H1 (cell line): ENCODE measurements at regions not wholly inside any gene's neighbourhood (a gene's known extent, or its start where the extent isn't known, plus 50 kb on each side); places are given as distances from the start of the nearest gene placed in this dataset.

Experiments
- CTCF ChIA-PET: fragments of 300-600 bp; sonication (Branson Sonifier 250); formaldehyde crosslinking; loops from one replicate; lab custom pipeline; 2021; ENCODE audit not compliant: partially characterized antibody; lab: Charles Lee
- POLR2A ChIA-PET: fragments of 300-600 bp; sonication (Branson Sonifier 250); formaldehyde crosslinking; loops from one replicate; lab custom pipeline; 2021; ENCODE audit warnings: inconsistent platforms; ENCODE audit not compliant: partially characterized antibody; lab: Charles Lee
- DNase-seq, 2 experiments: peaks; one replicate each; pipeline versions ENCODE4 v3.0.0 to v3.0.0-alpha.2; 2010 to 2022; ENCODE audit warnings: low spot score in 2 of 2, low read depth in 1 of 2, mixed read lengths in 1 of 2
- FAIRE-seq: peaks from 2 replicates; lab custom pipeline; 2011; peaks lifted over from hg19 to GRCh38; lab: Jason Lieb, UNC
- H2AFZ ChIP-seq: 2 replicates; pipeline ENCODE4 v1.8.1; 2012; ENCODE audit warnings: low read length, inconsistent platforms
- H2AK5ac ChIP-seq: 2 replicates; pipeline ENCODE4 v1.6.1; 2013; ENCODE audit warnings: low read depth, low read length
- H2BK120ac ChIP-seq: replicated peaks from 2 replicates; pipeline ENCODE3; 2013; ENCODE audit warnings: low read depth, low read length, inconsistent platforms
- H2BK12ac ChIP-seq: 2 replicates; pipeline ENCODE4 v1.6.1; 2013; ENCODE audit warnings: low read depth, low read length
- H2BK15ac ChIP-seq: 2 replicates; pipeline ENCODE4 v1.6.1; 2013; ENCODE audit warnings: low read length
- H2BK20ac ChIP-seq: 2 replicates; pipeline ENCODE4 v1.6.1; 2013; ENCODE audit warnings: low read length
- H2BK5ac ChIP-seq: 2 replicates; pipeline ENCODE4 v1.6.1; 2013; ENCODE audit warnings: low read depth, low read length
- H3K14ac ChIP-seq: 2 replicates; pipeline ENCODE4 v1.6.1; 2013; ENCODE audit warnings: inconsistent platforms; ENCODE audit not compliant: insufficient read length
- H3K18ac ChIP-seq: 2 replicates; pipeline ENCODE4 v1.6.1; 2013; ENCODE audit warnings: low read length; ENCODE audit errors: extremely low read depth
- H3K23ac ChIP-seq: 2 replicates; pipeline ENCODE4 v1.6.1; 2013; ENCODE audit warnings: inconsistent platforms; ENCODE audit not compliant: insufficient read length
- H3K23me2 ChIP-seq: 2 replicates; pipeline ENCODE4 v1.6.1; 2013; ENCODE audit warnings: low read depth, low read length
- H3K27ac ChIP-seq: 2 replicates; pipeline ENCODE4 v1.6.1; 2011; ENCODE audit warnings: low read depth, low read length, inconsistent platforms
- H3K27me3 ChIP-seq, 4 experiments: replicated peaks in 1 of 4; 1 replicate in 1 of 4; 2 replicates in 3 of 4; pipeline versions ENCODE4 v1.6.1 to v1.8.1; 2011 to 2013; ENCODE audit warnings: low read length in 3 of 4, mild to moderate bottlenecking in 3 of 4, inconsistent platforms in 2 of 4, mixed read lengths in 2 of 4, moderate library complexity in 1 of 4; ENCODE audit not compliant: control insufficient read depth in 3 of 4, insufficient read depth in 3 of 4; ENCODE audit errors: extremely low read depth in 1 of 4
- H3K36me3 ChIP-seq, 4 experiments: 2 replicates each; pipeline versions ENCODE4 v1.6.1 to v1.8.1; 2011 to 2013; ENCODE audit warnings: mild to moderate bottlenecking in 4 of 4, low read length in 3 of 4, moderate library complexity in 2 of 4, control low read depth in 1 of 4, inconsistent platforms in 1 of 4; ENCODE audit not compliant: insufficient read depth in 4 of 4, control insufficient read depth in 2 of 4
- H3K4ac ChIP-seq: replicated peaks from 2 replicates; pipeline ENCODE3; 2013; ENCODE audit warnings: low read length, low read depth, mixed read lengths, inconsistent platforms; ENCODE audit not compliant: insufficient read length
- H3K4me1 ChIP-seq, 4 experiments: replicated peaks in 1 of 4; 1 replicate in 1 of 4; 2 replicates in 3 of 4; pipeline versions ENCODE4 v1.6.1 to v1.8.1; 2011 to 2013; ENCODE audit warnings: low read length in 3 of 4, inconsistent platforms in 2 of 4, mixed read lengths in 1 of 4; ENCODE audit not compliant: insufficient read depth in 4 of 4, control insufficient read depth in 3 of 4
- H3K4me2 ChIP-seq, 2 experiments: 2 replicates each; pipeline versions ENCODE4 v1.6.1 to v1.8.1; 2011 to 2013; ENCODE audit warnings: low read depth in 2 of 2, low read length in 2 of 2, control low read depth in 1 of 2, inconsistent platforms in 1 of 2, mild to moderate bottlenecking in 1 of 2; ENCODE audit not compliant: insufficient read depth in 1 of 2
- H3K4me3 ChIP-seq, 4 experiments: fragments of 200-600, 300-600 bp in 1 of 4; sonication (generic), shearing (Covaris generic), sonication (Bioruptor Twin) in 1 of 4; 2 replicates each; pipeline versions ENCODE4 v1.5.1 to v1.8.1; 2011 to 2016; ENCODE audit warnings: low read length in 4 of 4, low read depth in 3 of 4, control low read depth in 2 of 4, inconsistent platforms in 2 of 4, mild to moderate bottlenecking in 2 of 4, mixed read lengths in 1 of 4, moderate library complexity in 1 of 4; ENCODE audit not compliant: insufficient read depth in 2 of 4; ENCODE audit errors: extremely low read depth in 1 of 4
- H3K56ac ChIP-seq: replicated peaks from 2 replicates; pipeline ENCODE3; 2013; ENCODE audit warnings: low read depth, mild to moderate bottlenecking, mixed read lengths, low read length, inconsistent platforms; ENCODE audit not compliant: insufficient read length
- H3K79me1 ChIP-seq: 2 replicates; pipeline ENCODE4 v1.6.1; 2013; ENCODE audit warnings: low read depth, low read length, control low read depth
- H3K79me2 ChIP-seq, 2 experiments: 2 replicates each; pipeline versions ENCODE4 v1.6.1 to v1.8.1; 2012 to 2013; ENCODE audit warnings: low read length in 2 of 2, mild to moderate bottlenecking in 2 of 2, inconsistent platforms in 1 of 2; ENCODE audit not compliant: insufficient read depth in 2 of 2, control insufficient read depth in 1 of 2
- H3K9ac ChIP-seq, 4 experiments: replicated peaks in 1 of 4; 1 replicate in 1 of 4; 2 replicates in 3 of 4; pipeline versions ENCODE4 v1.6.1 to v1.8.1; 2011 to 2013; ENCODE audit warnings: low read depth in 3 of 4, low read length in 3 of 4, control low read depth in 2 of 4, mild to moderate bottlenecking in 2 of 4, moderate library complexity in 2 of 4, inconsistent platforms in 1 of 4; ENCODE audit errors: extremely low read depth in 1 of 4
- H3K9me3 ChIP-seq, 2 experiments: 2 replicates each; pipeline versions ENCODE4 v1.6.1 to v1.8.1; 2012 to 2013; ENCODE audit warnings: mild to moderate bottlenecking in 2 of 2, moderate library complexity in 2 of 2, control low read depth in 1 of 2, inconsistent platforms in 1 of 2, low read depth in 1 of 2, low read length in 1 of 2, mixed read lengths in 1 of 2; ENCODE audit not compliant: insufficient read depth in 2 of 2
- H4K20me1 ChIP-seq, 2 experiments: replicated peaks in 1 of 2; 2 replicates each; pipeline versions ENCODE3 to v1.8.1; 2011 to 2013; ENCODE audit warnings: inconsistent platforms in 2 of 2, low read length in 2 of 2, mild to moderate bottlenecking in 1 of 2; ENCODE audit not compliant: insufficient read depth in 2 of 2, control insufficient read depth in 1 of 2
- H4K5ac ChIP-seq: 2 replicates; pipeline ENCODE4 v1.6.1; 2013; ENCODE audit warnings: low read length, low read depth, mixed read lengths, inconsistent platforms; ENCODE audit not compliant: insufficient read length
- H4K8ac ChIP-seq: 2 replicates; pipeline ENCODE4 v1.8.0; 2013; ENCODE audit warnings: mild to moderate bottlenecking, moderate library complexity, low read length, inconsistent platforms; ENCODE audit not compliant: insufficient read depth; ENCODE audit errors: extremely low read depth
- H4K91ac ChIP-seq: replicated peaks from 2 replicates; pipeline ENCODE3; 2013; ENCODE audit warnings: low read length, mixed read lengths, inconsistent platforms; ENCODE audit not compliant: insufficient read length
- CTCF ChIP-seq, 3 experiments: IDR thresholded peaks; 1 replicate in 2 of 3; 2 replicates in 1 of 3; pipeline versions ENCODE4 v1.5.1 to v1.6.1; 2011; ENCODE audit warnings: low read length in 3 of 3, mild to moderate bottlenecking in 3 of 3, inconsistent platforms in 2 of 3, low read depth in 1 of 3, moderate library complexity in 1 of 3; ENCODE audit not compliant: insufficient read depth in 1 of 3; ENCODE audit errors: control extremely low read depth in 1 of 3
- PHF8 ChIP-seq: fragments of 200-600 bp; sonication (generic); conservative IDR thresholded peaks from 2 replicates; pipeline ENCODE4 v1.7.1; 2012; ENCODE audit warnings: low read depth, mild to moderate bottlenecking, inconsistent platforms, low read length, moderate library complexity
- WGBS, 2 experiments: shearing (Covaris generic) in 1 of 2; methylation state at CpG; one replicate each; pipeline versions ENCODE4 v1.1.6 to v1.1.7; 2013 to 2015; ENCODE audit warnings: low lambda C conversion rate in 2 of 2, mixed read lengths in 2 of 2, inconsistent platforms in 1 of 2, low coverage in 1 of 2, missing lambda C conversion rate in 1 of 2; ENCODE audit not compliant: insufficient replicate concordance in 2 of 2, insufficient coverage in 1 of 2, insufficient read length in 1 of 2; ENCODE audit errors: extremely low coverage in 1 of 2, missing lambda C conversion rate in 1 of 2; 5-methylcytosine and 5-hydroxymethylcytosine counted together

GRCh38 chr2:147511491-147511948 is 333.3 kb upstream of the ACVR2A start:
- Histone ChIP-seq H2BK12ac (no peak overlapping the region), H3K23me2 (no peaks in the 10 kb centered on the region), H3K14ac (no peak overlapping the region), H3K4me1 (no peaks in the 10 kb centered on the region; a peak in 1 of 7 replicates), H3K4ac (no peak overlapping the region), H3K56ac (no peak overlapping the region), H3K4me2 (no peak overlapping the region), H2BK120ac (no peak overlapping the region), H3K18ac (no peak overlapping the region), H2BK20ac (no peak overlapping the region), H4K20me1 (no peaks in the 10 kb centered on the region), H3K79me2 (no peaks in the 10 kb centered on the region), H3K9me3 (peaks cover 0 to 7% of the 10 kb centered on the region in 2 experiments; a peak in 1 of 4 replicates), H4K91ac (no peak overlapping the region), H3K27ac (no peak overlapping the region), H4K5ac (no peak overlapping the region), H3K4me3 (no peak overlapping the region), H3K27me3 (no peaks in the 10 kb centered on the region), H2BK15ac (no peak overlapping the region), H3K23ac (no peak overlapping the region), H2BK5ac (no peak overlapping the region), H2AFZ (peak overlapping the region; percentile 65; the same call in 1 of the 2 replicates), H3K9ac (no peak overlapping the region), H3K36me3 (no peaks in the 10 kb centered on the region; a peak in 1 of 8 replicates), H2AK5ac (no peak overlapping the region), H3K79me1 (no peaks in the 10 kb centered on the region), H4K8ac (no peak overlapping the region)
- ChIA-PET CTCF (interaction anchor here (0.9 kb wide), 1 partner anchor 9 kb away, joined by 3 read pairs; no protein-coding TSS in a partner anchor), POLR2A (no interaction called here)
- no peak for DNase-seq
- WGBS, 2 experiments: 96% methylated on average over 6 of the region's 6 CpGs; no CpG with 5 or more reads in 1 of the 2 experiments
- FAIRE-seq: no peak
- TF ChIP-seq CTCF (IDR thresholded peaks at IDR 0.05; ENCODE audit: control extremely low read depth in 1 of 3, insufficient read depth in 1 of 3, low read depth in 1 of 3, low read length in 3 of 3): no peak
- no peak for TF ChIP-seq PHF8
